22Rv1 (cell line): ENCODE measurements at regions not wholly inside any gene's neighbourhood (a gene's known extent, or its start where the extent isn't known, plus 50 kb on each side); places are given as distances from the start of the nearest gene placed in this dataset.

Source experiments
- H3K27ac ChIP-seq: fragments of 450-650 bp; 2 replicates; pipeline ENCODE4 v1.5.1; 2017
- ZFX ChIP-seq: fragments of 450-650 bp; IDR thresholded peaks from 2 replicates; pipeline ENCODE4 v1.6.1; 2017; ENCODE audit warnings: antibody characterized with exemption, borderline replicate concordance
- TF ChIP-seq, protein P1 (sequence below): fragments of 450-650 bp; IDR thresholded peaks from 2 replicates; pipeline ENCODE4 v1.5.1; 2017; ENCODE audit warnings: mild to moderate bottlenecking

DNA sequence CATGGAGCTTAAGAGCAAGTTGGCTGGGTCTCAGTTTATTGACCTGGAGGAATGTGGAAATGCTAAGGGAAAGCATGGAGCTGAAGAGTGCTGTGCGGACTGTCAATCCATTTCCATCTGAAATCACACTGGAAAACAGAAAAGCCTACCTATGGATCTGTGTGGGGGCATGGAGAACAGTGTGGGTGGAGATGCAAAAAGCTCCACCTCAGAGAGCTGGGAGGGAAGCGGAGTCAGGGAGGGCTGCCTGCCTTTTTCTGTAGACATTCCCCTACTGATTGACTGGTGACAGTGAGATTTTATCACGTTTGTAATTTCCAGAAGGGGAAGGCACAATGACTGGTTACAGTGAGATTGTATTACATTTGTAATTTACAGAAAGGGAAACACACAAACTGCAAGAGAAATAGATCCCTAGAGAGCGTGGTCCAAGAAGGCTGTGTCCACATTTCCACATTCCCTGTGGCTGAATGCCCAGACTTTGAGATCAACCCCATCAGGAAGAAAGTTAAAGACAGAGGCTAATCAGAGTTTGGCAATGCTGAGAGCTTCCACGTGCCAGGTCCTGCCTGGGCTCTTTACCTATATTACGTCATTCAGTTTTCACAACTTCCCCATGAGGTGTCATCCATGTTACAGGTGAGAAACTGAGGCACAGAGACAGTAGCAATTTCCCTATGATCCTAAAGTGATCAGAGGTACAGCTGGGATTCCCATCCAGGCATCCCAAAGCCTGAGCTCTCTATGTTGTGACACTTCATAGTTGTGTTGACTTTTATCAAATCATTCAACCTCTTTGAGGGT is 67.7 kb upstream of the NSMCE3 start:
- no peak for TF ChIP-seq ZFX
- TF ChIP-seq, protein P1, sequence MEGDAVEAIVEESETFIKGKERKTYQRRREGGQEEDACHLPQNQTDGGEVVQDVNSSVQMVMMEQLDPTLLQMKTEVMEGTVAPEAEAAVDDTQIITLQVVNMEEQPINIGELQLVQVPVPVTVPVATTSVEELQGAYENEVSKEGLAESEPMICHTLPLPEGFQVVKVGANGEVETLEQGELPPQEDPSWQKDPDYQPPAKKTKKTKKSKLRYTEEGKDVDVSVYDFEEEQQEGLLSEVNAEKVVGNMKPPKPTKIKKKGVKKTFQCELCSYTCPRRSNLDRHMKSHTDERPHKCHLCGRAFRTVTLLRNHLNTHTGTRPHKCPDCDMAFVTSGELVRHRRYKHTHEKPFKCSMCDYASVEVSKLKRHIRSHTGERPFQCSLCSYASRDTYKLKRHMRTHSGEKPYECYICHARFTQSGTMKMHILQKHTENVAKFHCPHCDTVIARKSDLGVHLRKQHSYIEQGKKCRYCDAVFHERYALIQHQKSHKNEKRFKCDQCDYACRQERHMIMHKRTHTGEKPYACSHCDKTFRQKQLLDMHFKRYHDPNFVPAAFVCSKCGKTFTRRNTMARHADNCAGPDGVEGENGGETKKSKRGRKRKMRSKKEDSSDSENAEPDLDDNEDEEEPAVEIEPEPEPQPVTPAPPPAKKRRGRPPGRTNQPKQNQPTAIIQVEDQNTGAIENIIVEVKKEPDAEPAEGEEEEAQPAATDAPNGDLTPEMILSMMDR = no peak
- H3K27ac ChIP-seq = no peak overlapping the region

DNA sequence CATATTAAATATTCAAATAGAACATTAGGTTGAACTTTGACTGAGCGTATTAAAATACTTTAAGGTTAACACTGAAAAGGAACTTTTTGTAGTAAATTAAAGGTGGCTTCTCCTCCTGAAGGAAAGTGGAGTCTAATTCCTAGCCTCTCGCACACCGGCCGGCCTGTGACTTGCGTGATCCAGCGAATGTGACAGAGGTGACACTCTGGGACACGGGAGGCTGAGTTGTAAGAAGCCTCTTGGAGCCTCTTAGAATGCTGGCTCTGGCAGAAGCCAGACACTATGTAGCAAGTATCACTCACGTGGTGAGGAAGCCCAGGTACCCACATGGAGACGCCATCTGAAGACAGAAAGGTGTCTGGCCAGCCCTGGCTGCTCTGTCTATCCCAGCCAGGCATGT is 64.9 kb upstream of the NSMCE3 start:
- no peak overlapping the region for H3K27ac ChIP-seq
- TF ChIP-seq, protein P1 = no peak
- no peak for TF ChIP-seq ZFX

DNA sequence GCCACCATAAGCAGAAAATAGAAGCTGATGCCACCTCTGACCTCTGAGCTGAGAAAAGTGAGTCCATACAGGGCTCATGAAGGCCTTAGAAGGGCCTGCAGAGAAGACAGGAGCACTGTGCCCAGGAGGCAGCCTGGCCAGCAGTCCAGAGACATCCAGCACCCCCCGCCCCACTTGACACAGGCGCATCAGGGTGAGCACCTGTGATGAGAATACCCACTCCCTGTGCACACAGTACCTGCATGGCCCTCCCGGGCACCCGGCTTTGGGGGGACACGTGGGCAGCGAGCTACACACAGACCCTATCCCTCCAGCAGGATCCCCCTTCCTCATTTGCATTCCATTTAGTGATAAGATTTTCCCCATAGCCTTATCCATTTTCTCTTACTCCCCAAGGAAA is 63.6 kb upstream of the NSMCE3 start:
- no peak overlapping the region for H3K27ac ChIP-seq
- TF ChIP-seq ZFX = no peak
- TF ChIP-seq, protein P1 = no peak

DNA sequence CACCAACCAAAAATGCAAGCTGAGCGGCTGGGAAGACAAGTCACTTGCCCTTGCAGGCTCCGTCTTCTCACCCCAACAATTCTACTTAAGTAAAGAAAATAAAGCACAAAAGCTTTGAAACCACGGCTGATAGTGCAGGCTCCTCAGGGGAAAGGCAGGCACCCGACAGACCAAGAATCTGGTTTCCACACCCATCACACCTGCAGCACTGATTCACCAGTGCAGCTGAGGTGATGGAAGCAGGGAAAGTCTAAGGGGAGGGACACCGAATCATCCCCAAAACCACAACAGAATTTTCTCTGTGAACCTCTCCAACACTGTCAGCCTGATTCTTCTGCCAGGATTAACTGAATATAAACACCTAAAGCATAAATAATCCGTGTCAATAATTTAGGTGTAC is 62.0 kb upstream of the NSMCE3 start:
- TF ChIP-seq, protein P1 = no peak
- TF ChIP-seq ZFX = no peak

DNA sequence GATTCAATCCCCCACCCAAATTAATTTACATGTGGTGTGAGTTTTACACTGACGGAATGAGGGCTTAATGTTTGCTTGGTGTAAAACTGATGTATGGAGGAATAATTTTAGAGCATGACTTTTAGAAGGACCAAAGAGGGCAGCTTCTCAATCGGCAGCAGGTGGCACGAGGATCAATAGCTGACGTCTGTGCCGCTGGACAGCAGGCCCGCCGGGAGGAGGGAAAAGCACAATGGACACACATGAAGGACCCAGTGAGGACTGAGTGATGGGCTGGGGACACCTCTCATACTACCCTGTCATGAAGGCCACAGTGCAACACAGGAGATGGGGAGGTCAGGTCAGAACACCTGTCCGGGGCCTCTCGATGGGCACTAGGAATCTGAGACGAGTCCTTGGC is 61.4 kb upstream of the NSMCE3 start:
- TF ChIP-seq, protein P1 = no peak
- no peak for TF ChIP-seq ZFX
- no peak overlapping the region for H3K27ac ChIP-seq

More for the DNA sequence above, 62.0 kb upstream of the NSMCE3 start:
- no peak overlapping the region for H3K27ac ChIP-seq

DNA sequence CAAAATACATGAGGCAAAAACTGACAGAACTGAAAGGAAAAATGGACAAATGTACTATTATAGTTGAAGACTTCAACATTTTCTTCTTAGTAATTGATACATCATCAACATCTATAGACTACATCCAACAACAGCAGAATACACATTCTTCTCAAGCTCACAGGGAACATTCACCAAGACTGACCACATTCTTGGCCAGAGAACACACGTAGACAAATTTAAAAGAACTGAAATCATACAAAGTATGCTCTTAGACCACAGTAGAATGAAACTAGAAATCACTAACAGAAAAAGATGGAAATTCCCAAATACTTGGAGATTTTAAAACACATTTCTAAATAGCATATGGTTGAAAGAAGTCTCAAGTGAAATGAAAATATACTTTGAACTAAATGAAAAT is 55.1 kb upstream of the NSMCE3 start:
- TF ChIP-seq, protein P1 = no peak
- no peak overlapping the region for H3K27ac ChIP-seq

DNA sequence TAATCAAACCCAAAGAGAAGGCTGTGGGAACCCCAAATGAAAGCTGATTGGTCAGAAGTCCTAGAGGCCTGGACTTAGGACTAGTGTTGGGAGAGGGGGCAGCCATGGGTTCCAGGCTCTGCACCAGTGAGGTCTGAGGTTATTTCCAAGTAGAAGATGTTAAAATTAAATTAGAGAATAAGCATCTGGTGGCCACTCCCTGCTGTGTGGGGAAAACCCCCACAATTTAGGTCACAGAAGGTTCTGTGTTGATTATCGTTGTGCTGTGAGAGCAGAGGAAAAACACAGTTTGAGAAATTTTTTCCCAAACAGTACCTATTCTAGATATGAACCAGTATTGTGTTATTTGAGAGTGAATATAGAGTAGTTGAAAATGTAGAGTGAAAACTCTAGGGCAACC is 53.9 kb upstream of the NSMCE3 start:
- TF ChIP-seq ZFX = no peak
- TF ChIP-seq, protein P1 = no peak
- no peak overlapping the region for H3K27ac ChIP-seq
